ENCODE measurements at regions not wholly inside any gene's neighbourhood (a gene's known extent, or its start where the extent isn't known, plus 50 kb on each side); places are given as distances from the start of the nearest gene placed in this dataset.

- no peak overlapping the region for H3K4me3 Mint-ChIP-seq
- H3K27me3 Mint-ChIP-seq (ENCODE audit: low read depth, poor library complexity): no peaks in the 10 kb centered on the region
- no peak for DNase-seq
- H3K36me3 Mint-ChIP-seq (ENCODE audit: low read depth): no peaks in the 10 kb centered on the region
- no peaks in the 10 kb centered on the region for H3K9me3 Mint-ChIP-seq
- TF ChIP-seq, protein P1, sequence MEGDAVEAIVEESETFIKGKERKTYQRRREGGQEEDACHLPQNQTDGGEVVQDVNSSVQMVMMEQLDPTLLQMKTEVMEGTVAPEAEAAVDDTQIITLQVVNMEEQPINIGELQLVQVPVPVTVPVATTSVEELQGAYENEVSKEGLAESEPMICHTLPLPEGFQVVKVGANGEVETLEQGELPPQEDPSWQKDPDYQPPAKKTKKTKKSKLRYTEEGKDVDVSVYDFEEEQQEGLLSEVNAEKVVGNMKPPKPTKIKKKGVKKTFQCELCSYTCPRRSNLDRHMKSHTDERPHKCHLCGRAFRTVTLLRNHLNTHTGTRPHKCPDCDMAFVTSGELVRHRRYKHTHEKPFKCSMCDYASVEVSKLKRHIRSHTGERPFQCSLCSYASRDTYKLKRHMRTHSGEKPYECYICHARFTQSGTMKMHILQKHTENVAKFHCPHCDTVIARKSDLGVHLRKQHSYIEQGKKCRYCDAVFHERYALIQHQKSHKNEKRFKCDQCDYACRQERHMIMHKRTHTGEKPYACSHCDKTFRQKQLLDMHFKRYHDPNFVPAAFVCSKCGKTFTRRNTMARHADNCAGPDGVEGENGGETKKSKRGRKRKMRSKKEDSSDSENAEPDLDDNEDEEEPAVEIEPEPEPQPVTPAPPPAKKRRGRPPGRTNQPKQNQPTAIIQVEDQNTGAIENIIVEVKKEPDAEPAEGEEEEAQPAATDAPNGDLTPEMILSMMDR (IDR thresholded peaks at IDR 0.05): no peak
- H3K4me1 Mint-ChIP-seq: peaks cover 55% of the 10 kb centered on the region
- H3K27ac Mint-ChIP-seq: no peak overlapping the region
Observed at GRCh38 chr10:128525936-128526335, 399.7 kb upstream of the MKI67 start.

DNA sequence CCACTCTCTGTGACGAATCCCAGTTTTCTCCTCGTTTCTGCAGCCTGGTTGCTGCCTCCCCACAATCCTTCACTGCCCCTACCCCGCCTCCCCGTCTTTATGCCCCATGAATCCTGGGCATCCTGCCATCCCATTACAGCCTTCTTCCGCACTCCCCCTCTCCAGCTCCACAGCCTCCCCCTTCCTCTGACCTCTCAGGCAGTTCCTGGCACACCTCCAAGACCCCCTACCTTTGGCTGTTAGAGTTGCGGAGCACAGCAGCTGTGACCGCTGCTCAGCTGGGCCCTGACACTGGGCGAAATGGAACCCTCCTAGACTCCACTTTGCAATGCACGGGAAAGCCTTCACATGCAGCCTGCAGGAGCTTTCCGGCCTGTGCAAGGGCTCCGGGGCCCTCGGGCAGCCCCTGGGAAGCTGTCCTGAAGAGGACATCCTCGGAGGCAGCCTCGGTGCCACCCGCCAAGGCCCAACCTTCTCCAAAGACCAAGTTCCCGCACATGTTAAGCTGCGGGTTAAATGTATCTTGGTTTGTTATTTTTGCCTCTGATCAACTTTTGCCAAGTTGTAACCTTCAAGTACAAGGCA is 400.7 kb upstream of the MKI67 start:
- Mint-ChIP-seq H3K36me3 (ENCODE audit: low read depth) (no peaks in the 10 kb centered on the region), H3K4me1 (peaks cover 55% of the 10 kb centered on the region), H3K9me3 (no peaks in the 10 kb centered on the region), H3K27me3 (ENCODE audit: low read depth, poor library complexity) (no peaks in the 10 kb centered on the region), H3K4me3 (no peak overlapping the region), H3K27ac (peak overlapping the region; percentile 11)
- DNase-seq: peak; percentile 20
- TF ChIP-seq, protein P1 (IDR thresholded peaks at IDR 0.05): no peak

- DNase-seq: no peak
- H3K9me3 Mint-ChIP-seq: no peaks in the 10 kb centered on the region
- TF ChIP-seq, protein P1 (IDR thresholded peaks at IDR 0.05): no peak
- H3K27ac Mint-ChIP-seq: no peak overlapping the region
- H3K36me3 Mint-ChIP-seq (ENCODE audit: low read depth): no peaks in the 10 kb centered on the region
- H3K4me1 Mint-ChIP-seq: peaks cover 48% of the 10 kb centered on the region
- no peaks in the 10 kb centered on the region for H3K27me3 Mint-ChIP-seq (ENCODE audit: low read depth, poor library complexity)
- H3K4me3 Mint-ChIP-seq: no peak overlapping the region
Observed at GRCh38 chr10:128527711-128528110, 401.5 kb upstream of the MKI67 start.

- TF ChIP-seq, protein P1 (IDR thresholded peaks at IDR 0.05): no peak
- no peak overlapping the region for H3K27ac Mint-ChIP-seq
- no peak for DNase-seq
- no peak overlapping the region for H3K4me3 Mint-ChIP-seq
- H3K9me3 Mint-ChIP-seq: no peaks in the 10 kb centered on the region
- peaks cover 43% of the 10 kb centered on the region for H3K4me1 Mint-ChIP-seq
- no peaks in the 10 kb centered on the region for H3K36me3 Mint-ChIP-seq (ENCODE audit: low read depth)
- H3K27me3 Mint-ChIP-seq (ENCODE audit: low read depth, poor library complexity): no peaks in the 10 kb centered on the region
Observed at GRCh38 chr10:128528167-128528566, 401.9 kb upstream of the MKI67 start.

- H3K36me3 Mint-ChIP-seq (ENCODE audit: low read depth): no peaks in the 10 kb centered on the region
- H3K4me3 Mint-ChIP-seq: no peak overlapping the region
- DNase-seq: no peak
- H3K27ac Mint-ChIP-seq: no peak overlapping the region
- H3K27me3 Mint-ChIP-seq (ENCODE audit: low read depth, poor library complexity): peaks cover 4% of the 10 kb centered on the region
- H3K9me3 Mint-ChIP-seq: no peaks in the 10 kb centered on the region
- TF ChIP-seq, protein P1 (IDR thresholded peaks at IDR 0.05): no peak
- H3K4me1 Mint-ChIP-seq: peaks cover 42% of the 10 kb centered on the region
Observed at GRCh38 chr10:128528781-128529180, 402.6 kb upstream of the MKI67 start.

DNA sequence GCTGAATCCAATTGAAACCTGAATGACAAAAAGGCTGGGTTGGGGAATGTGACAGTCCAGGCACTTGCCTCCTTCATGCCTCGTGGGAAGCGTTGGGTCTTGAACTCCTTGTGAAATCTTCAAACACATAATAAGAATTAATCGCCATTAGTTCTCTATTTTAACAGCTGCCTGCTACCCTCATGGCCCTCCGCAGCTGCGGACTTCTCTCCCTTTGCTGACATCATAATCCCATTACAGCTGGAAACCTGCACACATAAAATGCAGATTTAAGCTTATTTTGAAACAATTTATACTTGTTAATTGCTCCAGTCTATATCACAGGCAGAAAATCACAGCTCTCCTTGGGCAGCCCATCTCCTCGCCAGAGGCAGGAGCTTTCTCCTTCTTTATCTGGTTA is 403.0 kb upstream of the MKI67 start:
- TF ChIP-seq, protein P1 (IDR thresholded peaks at IDR 0.05): no peak
- no peak overlapping the region for H3K4me3 Mint-ChIP-seq
- no peaks in the 10 kb centered on the region for H3K36me3 Mint-ChIP-seq (ENCODE audit: low read depth)
- H3K27me3 Mint-ChIP-seq (ENCODE audit: low read depth, poor library complexity): peaks cover 5% of the 10 kb centered on the region
- no peak for DNase-seq
- H3K27ac Mint-ChIP-seq: no peak overlapping the region
- peaks cover 42% of the 10 kb centered on the region for H3K4me1 Mint-ChIP-seq
- no peaks in the 10 kb centered on the region for H3K9me3 Mint-ChIP-seq
